ENCODE measurements at regions not wholly inside any gene's neighbourhood (a gene's known extent, or its start where the extent isn't known, plus 50 kb on each side); places are given as distances from the start of the nearest gene placed in this dataset.

GRCh38 chr2:128447538-128447995, 128.9 kb upstream of the HS6ST1 start:
- Histone ChIP-seq H3K27me3 (no peaks in the 10 kb centered on the region), H3K9me3 (no peaks in the 10 kb centered on the region), H3K4me1 (peaks cover 27% of the 10 kb centered on the region), H3K36me3 (ENCODE audit: low read depth, missing control alignments) (no peaks in the 10 kb centered on the region), H3K4me3 (no peak overlapping the region), H3K27ac (no peak overlapping the region)
- TF ChIP-seq CTCF (IDR thresholded peaks at IDR 0.05) (no peak), POLR2A (IDR thresholded peaks at IDR 0.05) (no peak)
- intact Hi-C loops (cut with DNase I; ENCODE audit: low total_unique reads), result no loop called here
- DNase-seq, result peak; percentile 3
- WGBS, 2 donors, result 94 to 96% methylated on average over 4 to 6 of the region's 7 CpGs

GRCh38 chr2:128448331-128449225, 129.9 kb upstream of the HS6ST1 start:
- H3K4me3 ChIP-seq, result no peak overlapping the region
- H3K27me3 ChIP-seq, result no peaks in the 10 kb centered on the region
- intact Hi-C loops (cut with DNase I; ENCODE audit: low total_unique reads), result no loop called here
- no peak overlapping the region for H3K27ac ChIP-seq
- no peaks in the 10 kb centered on the region for H3K36me3 ChIP-seq (ENCODE audit: low read depth, missing control alignments)
- peak; percentile 16 for DNase-seq
- H3K4me1 ChIP-seq, result peaks cover 17% of the 10 kb centered on the region
- no peaks in the 10 kb centered on the region for H3K9me3 ChIP-seq
- no peak for TF ChIP-seq CTCF (IDR thresholded peaks at IDR 0.05)
- TF ChIP-seq POLR2A (IDR thresholded peaks at IDR 0.05), result no peak
- 87 to 93% methylated on average over 5 to 13 of the region's 13 CpGs for WGBS, 2 donors

- Histone ChIP-seq H3K4me3 (no peak overlapping the region), H3K27me3 (no peaks in the 10 kb centered on the region), H3K9me3 (no peaks in the 10 kb centered on the region), H3K27ac (no peak overlapping the region), H3K4me1 (peaks cover 8% of the 10 kb centered on the region), H3K36me3 (ENCODE audit: low read depth, missing control alignments) (no peaks in the 10 kb centered on the region)
- peak; percentile 12 for DNase-seq
- TF ChIP-seq POLR2A (IDR thresholded peaks at IDR 0.05), result no peak
- no peak for TF ChIP-seq CTCF (IDR thresholded peaks at IDR 0.05)
- WGBS, 2 donors, result 89 to 91% methylated on average over 15 to 24 of the region's 24 CpGs
- intact Hi-C loops (cut with DNase I; ENCODE audit: low total_unique reads), result no loop called here
These were observed 130.8 kb upstream of the HS6ST1 start for GRCh38 chr2:128449226-128450061.

GRCh38 chr2:128450211-128451024, 131.8 kb upstream of the HS6ST1 start:
- Histone ChIP-seq H3K4me1 (peaks cover under 1% of the 10 kb centered on the region), H3K36me3 (ENCODE audit: low read depth, missing control alignments) (no peaks in the 10 kb centered on the region), H3K9me3 (no peaks in the 10 kb centered on the region), H3K27ac (no peak overlapping the region), H3K4me3 (no peak overlapping the region), H3K27me3 (no peaks in the 10 kb centered on the region)
- TF ChIP-seq CTCF (IDR thresholded peaks at IDR 0.05), result no peak
- TF ChIP-seq POLR2A (IDR thresholded peaks at IDR 0.05), result no peak
- DNase-seq, result peak; percentile 9
- intact Hi-C loops (cut with DNase I; ENCODE audit: low total_unique reads), result no loop called here
- WGBS, 2 donors, result 92% methylated on average over 9 to 14 of the region's 14 CpGs

Data from testis (tissue), 2 donors.